HUES64 (cell line): ENCODE measurements at regions not wholly inside any gene's neighbourhood (a gene's known extent, or its start where the extent isn't known, plus 50 kb on each side); places are given as distances from the start of the nearest gene placed in this dataset.
"Not testable (repeated sequence)": the region's sequence is repeated elsewhere in the genome, so short reads cannot be mapped to it uniquely, and the experiment has no call there.

Source experiments
- H3K27ac ChIP-seq: 2 replicates; pipeline ENCODE4 v1.7.0; 2013; ENCODE audit warnings: low read depth, low read length, inconsistent platforms
- H3K27me3 ChIP-seq: 2 replicates; pipeline ENCODE4 v1.6.1; 2013; ENCODE audit warnings: mild to moderate bottlenecking, low read length; ENCODE audit not compliant: insufficient read depth
- H3K36me3 ChIP-seq: 2 replicates; pipeline ENCODE4 v1.6.1; 2013; ENCODE audit warnings: mild to moderate bottlenecking, low read length; ENCODE audit not compliant: insufficient read depth
- H3K4me1 ChIP-seq: 2 replicates; pipeline ENCODE4 v1.6.1; 2013; ENCODE audit warnings: mild to moderate bottlenecking, low read length, moderate library complexity; ENCODE audit not compliant: insufficient read depth
- H3K4me3 ChIP-seq: 2 replicates; pipeline ENCODE4 v1.5.1; 2013; ENCODE audit warnings: mild to moderate bottlenecking, low read length, moderate library complexity
- H3K9ac ChIP-seq: 2 replicates; pipeline ENCODE4 v1.6.1; 2013; ENCODE audit warnings: mild to moderate bottlenecking, low read depth, low read length
- H3K9me3 ChIP-seq: 2 replicates; pipeline ENCODE4 v1.6.1; 2013; ENCODE audit warnings: low read depth, low read length; ENCODE audit not compliant: insufficient read depth
- WGBS: fragments of 150-250, 120-280 bp; methylation state at CpG from one replicate; pipeline ENCODE4 v1.1.7; 2013; ENCODE audit warnings: missing lambda C conversion rate; 5-methylcytosine and 5-hydroxymethylcytosine counted together

DNA sequence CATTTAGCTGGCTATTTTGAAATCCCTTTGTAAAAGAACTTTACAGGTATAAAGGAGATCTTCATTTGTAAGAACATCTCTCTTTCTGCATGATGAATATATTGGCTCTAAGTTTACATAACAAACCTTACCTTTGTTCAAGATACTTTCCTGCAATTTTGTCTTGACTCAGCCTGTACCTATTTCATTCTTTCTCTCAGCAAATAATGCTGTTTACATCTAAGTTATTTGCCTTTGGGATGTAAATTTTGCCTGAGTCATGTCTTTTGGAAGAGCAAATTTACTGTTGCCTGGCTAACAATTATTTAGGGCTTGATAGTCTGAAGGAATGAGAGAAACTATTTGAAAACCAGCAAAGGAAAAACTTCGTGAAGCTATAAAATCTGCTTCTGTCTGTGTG lies 210.4 kb upstream of the TGIF2LY start:
- not testable (repeated sequence) for H3K4me3 ChIP-seq, H3K27me3 ChIP-seq, H3K36me3 ChIP-seq, H3K9ac ChIP-seq, H3K4me1 ChIP-seq, H3K9me3 ChIP-seq
- peak overlapping the region; percentile 76; the same call in 1 of the 2 replicates for H3K27ac ChIP-seq
- WGBS: no CpG with 5 or more reads among the region's 1 CpG

DNA sequence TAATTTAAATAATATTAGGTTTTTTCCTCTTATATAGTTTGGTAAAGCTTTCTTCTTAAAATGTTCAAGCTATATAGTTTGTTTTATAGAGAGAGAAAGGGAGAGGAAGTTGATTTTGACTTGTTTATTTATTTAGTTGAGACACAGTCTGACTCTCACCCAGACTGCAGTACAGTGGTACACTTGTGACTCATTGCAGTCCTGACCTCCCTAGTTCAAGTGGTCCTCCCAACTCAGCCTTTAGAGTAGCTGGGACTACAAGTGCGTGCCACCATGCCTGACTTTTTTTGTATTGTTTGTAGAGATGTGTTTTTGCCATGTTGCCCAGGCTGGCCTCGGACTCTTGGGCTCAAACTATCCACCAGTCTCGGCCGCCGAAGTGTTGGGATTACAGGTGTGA lies 187.4 kb upstream of the TGIF2LY start:
- no CpG with 5 or more reads among the region's 5 CpGs for WGBS
- H3K4me3 ChIP-seq: not testable (repeated sequence)

DNA sequence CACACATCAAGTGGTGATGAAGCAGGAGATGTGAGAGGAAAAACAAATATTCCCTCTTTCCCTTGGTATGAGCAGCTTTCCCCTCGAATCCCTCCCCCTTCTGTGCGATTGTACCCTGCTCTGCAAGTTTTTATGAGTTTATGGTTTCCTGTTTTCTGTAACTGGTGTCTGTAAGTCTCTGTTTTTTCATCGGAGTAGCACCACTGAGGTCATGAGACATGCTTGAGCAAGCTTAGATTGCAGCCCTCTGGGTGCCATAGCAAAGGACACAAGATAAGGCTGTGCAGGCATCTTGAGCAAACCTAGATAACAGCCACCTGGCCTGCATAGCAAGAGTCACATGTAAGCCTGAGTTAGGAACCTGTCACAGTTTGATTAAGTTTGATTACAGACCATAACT lies 174.6 kb upstream of the TGIF2LY start:
- H3K4me3 ChIP-seq, H3K27ac ChIP-seq, H3K27me3 ChIP-seq, H3K36me3 ChIP-seq, H3K9me3 ChIP-seq, H3K4me1 ChIP-seq, H3K9ac ChIP-seq: not testable (repeated sequence)
- 91% methylated on average over 1 of the region's 3 CpGs for WGBS

More for the DNA sequence above, 187.4 kb upstream of the TGIF2LY start:
- not testable (repeated sequence) for H3K9ac ChIP-seq, H3K4me1 ChIP-seq, H3K9me3 ChIP-seq, H3K27ac ChIP-seq, H3K36me3 ChIP-seq, H3K27me3 ChIP-seq

DNA sequence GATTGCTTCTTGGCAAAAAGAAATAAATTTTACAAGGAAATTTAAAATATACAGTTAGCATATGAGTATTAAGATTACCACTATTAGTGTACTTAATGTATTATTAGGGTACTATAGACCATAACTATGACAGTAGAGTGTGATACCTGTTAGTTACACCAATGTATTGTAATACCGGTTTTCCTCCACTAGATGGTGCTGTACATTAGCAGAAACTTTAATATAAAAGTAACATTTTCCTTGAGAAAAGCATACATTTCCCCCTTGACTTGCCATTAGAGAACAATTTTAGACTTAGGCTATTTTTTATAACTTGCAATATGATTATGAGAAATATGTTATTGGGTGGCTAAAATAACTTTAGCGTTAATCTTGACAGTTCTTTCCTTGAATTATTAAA lies 173.3 kb upstream of the TGIF2LY start:
- not testable (repeated sequence) for H3K27me3 ChIP-seq, H3K4me3 ChIP-seq, H3K9me3 ChIP-seq, H3K27ac ChIP-seq, H3K4me1 ChIP-seq, H3K36me3 ChIP-seq, H3K9ac ChIP-seq
- WGBS: 70% methylated on average over 1 of the region's 2 CpGs

DNA sequence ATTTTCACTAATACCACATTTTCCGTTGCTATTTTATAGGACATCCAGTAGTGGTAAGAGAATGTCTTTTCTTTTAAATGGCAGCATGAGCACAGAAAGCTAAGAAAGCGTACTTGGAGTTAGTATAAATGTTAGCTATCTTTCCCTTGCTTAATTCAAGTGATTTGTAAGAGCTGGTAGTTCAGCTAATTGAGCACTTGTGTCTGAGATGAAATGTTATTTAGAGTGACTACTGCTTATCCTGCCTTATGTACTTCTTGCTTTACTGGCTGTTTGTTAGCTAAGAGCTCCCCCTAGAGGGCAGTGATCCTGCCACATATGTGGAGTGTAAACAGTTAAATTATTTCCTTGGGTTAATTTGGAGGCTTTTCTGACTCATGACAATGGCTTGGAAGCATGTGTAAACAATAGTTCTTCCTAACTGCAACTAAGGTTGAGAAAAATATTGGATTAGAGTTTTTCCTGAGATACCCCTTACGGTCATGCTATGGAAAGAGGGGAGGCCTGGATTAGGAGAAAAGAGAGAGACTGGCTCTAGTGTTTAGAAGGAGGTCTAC lies 171.9 kb upstream of the TGIF2LY start:
- not testable (repeated sequence) for H3K9me3 ChIP-seq
- 73% methylated on average over 2 of the region's 3 CpGs for WGBS

DNA sequence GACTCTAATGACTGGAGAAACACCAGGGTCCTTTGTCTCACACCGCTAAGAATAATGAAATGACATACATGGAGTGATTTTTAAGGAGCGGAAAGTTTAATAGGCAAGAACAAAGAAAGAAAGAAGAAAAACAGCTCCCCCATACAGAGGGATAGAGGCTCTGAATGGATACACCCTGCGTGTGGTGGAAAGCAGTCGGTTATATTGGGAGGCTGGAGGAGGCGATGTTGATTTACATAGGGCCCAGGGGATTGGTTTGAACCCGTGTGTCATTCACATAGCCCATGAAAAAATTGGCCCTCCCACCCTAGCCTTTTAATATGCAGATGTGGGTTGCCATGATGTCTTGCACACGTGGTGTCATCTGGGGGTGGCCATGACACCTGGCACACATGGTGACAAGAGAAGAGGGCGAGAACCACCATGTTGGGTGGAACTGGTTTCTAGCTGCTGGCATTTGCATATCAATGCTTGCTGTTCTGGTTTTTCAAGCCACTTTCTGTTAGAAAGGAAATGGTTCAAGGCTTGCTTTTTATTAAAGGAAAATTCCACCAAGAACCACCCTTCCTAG lies 168.5 kb upstream of the TGIF2LY start:
- H3K4me3 ChIP-seq, H3K9ac ChIP-seq, H3K27me3 ChIP-seq, H3K27ac ChIP-seq, H3K4me1 ChIP-seq, H3K36me3 ChIP-seq, H3K9me3 ChIP-seq: not testable (repeated sequence)
- WGBS: 90% methylated on average over 4 of the region's 8 CpGs

More for the DNA sequence above, 171.9 kb upstream of the TGIF2LY start:
- H3K4me3 ChIP-seq, H3K4me1 ChIP-seq, H3K9ac ChIP-seq, H3K36me3 ChIP-seq, H3K27me3 ChIP-seq, H3K27ac ChIP-seq: not testable (repeated sequence)
